DOHH2 (cell line): ENCODE measurements at regions not wholly inside any gene's neighbourhood (a gene's known extent, or its start where the extent isn't known, plus 50 kb on each side); places are given as distances from the start of the nearest gene placed in this dataset.

Experiments
- CTCF ChIP-seq: fragments of 200-600 bp; sonication (generic); IDR thresholded peaks from one replicate; pipeline ENCODE4 v1.5.1; 2014; ENCODE audit warnings: antibody characterized with exemption, mild to moderate bottlenecking, low read depth, low read length; ENCODE audit not compliant: poor library complexity, severe bottlenecking
- EZH2phosphoT487 ChIP-seq: fragments of 200-600 bp; sonication (generic); IDR thresholded peaks from 2 replicates; pipeline ENCODE4 v1.6.1; 2017; ENCODE audit warnings: borderline replicate concordance, mild to moderate bottlenecking, antibody characterized with exemption, low read length, moderate library complexity, mixed read lengths

DNA sequence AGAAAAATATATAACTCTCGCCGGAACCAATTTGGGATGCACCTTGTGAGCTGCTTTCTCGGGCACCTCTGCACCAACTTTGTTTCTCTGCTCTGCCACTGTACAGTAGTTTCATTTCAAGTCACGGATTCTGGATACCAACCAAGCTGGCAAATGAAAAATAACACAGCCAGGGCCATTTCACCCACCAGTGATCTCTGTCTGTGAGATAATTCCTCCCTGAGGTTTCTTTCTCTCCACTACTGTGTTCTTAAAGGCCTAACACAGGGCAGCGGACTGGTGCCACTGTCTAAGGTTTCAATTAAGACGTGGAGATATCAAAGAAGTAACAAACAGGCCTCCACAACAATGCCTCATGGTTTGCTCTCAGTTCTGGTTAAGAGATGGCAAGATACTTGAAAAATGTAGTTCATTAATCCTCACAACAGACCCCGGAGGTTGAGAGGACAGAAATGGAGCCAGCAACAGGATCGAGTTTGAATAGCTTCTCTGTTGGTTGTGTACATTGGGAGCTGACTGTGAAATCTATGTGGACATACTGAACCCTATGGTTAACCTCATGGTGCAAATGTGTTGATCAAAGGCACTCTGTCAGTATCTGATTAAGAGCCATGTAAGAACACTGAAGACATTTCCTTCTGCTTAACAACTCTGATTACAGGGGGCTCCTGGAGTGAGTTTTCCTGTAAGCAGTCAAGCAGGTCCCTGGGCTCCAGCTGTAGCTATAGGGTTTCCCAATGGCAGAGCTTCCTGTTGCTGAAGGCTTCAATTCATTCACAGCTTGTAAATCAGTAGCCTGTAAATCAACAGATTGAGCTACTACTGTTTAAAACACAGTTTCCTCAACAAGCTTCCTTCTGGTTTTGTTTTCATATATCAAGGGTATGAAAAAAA, 470.5 kb downstream of the EPHA3 start:
- no peak for TF ChIP-seq CTCF
- no peak for TF ChIP-seq EZH2phosphoT487
